GM12878 (cell line): ENCODE measurements at regions not wholly inside any gene's neighbourhood (a gene's known extent, or its start where the extent isn't known, plus 50 kb on each side); places are given as distances from the start of the nearest gene placed in this dataset.

Experiments
- ATAC-seq: fragments of 200-7000 bp; cut with Tn5 transposase; 3 replicates; pipeline ENCODE4 v1.9.1; 2020; ENCODE audit warnings: mild to moderate bottlenecking, moderate library complexity
- BruUV-seq: library from RNA; stranded (reverse); fragments of 400-500 nt; replicated peaks from 2 replicates; lab custom pipeline; 2021; lab: Mats Ljungman, UMichigan
- CTCF ChIA-PET: fragments of 300-600 bp; sonication (Branson Sonifier 250); formaldehyde crosslinking; extraction: SDS; loops from one replicate; lab custom pipeline; 2021; ENCODE audit warnings: inconsistent platforms; lab: Yijun Ruan, JAX
- POLR2A ChIA-PET: fragments of 350-600 bp; formaldehyde crosslinking; extraction: SDS; loops from one replicate; lab custom pipeline; 2021; ENCODE audit warnings: inconsistent platforms; lab: Charles Lee
- RAD21 ChIA-PET: fragments of 300-600 bp; sonication (Branson Sonifier 250); formaldehyde crosslinking; loops from one replicate; lab custom pipeline; 2023; ENCODE audit warnings: antibody characterized with exemption; ENCODE audit not compliant: unreplicated experiment; lab: Charles Lee
- SMC1A ChIA-PET: fragments of 300-600 bp; sonication (Branson Sonifier 250); formaldehyde crosslinking; loops from one replicate; lab custom pipeline; 2023; ENCODE audit not compliant: unreplicated experiment, uncharacterized antibody; lab: Charles Lee
- DNase-seq: peaks from one replicate; pipeline ENCODE4 v3.0.0-alpha.2; 2011; ENCODE audit warnings: low read depth, low spot score
- FAIRE-seq: peaks from 3 replicates; lab custom pipeline; 2011; peaks lifted over from hg19 to GRCh38; lab: Jason Lieb, UNC
- H2AFZ ChIP-seq: 2 replicates; pipeline ENCODE4 v1.6.0; 2011; ENCODE audit warnings: low read depth, low read length, control low read depth; ENCODE audit not compliant: control insufficient read depth
- H3K27ac ChIP-seq: 2 replicates; pipeline ENCODE4 v1.5.1; 2011; ENCODE audit warnings: control low read depth; ENCODE audit not compliant: control insufficient read depth, insufficient read depth
- H3K27me3 ChIP-seq, 2 experiments: replicated peaks in 1 of 2; 2 replicates each; pipeline versions ENCODE4 v1.6.0 to v1.6.1; 2011; ENCODE audit warnings: low read length in 1 of 2; ENCODE audit not compliant: control insufficient read depth in 2 of 2, insufficient read depth in 2 of 2
- H3K36me3 ChIP-seq, 2 experiments: 2 replicates each; pipeline ENCODE4 v1.5.1; 2011; ENCODE audit warnings: low read length in 1 of 2; ENCODE audit not compliant: control insufficient read depth in 2 of 2, insufficient read depth in 2 of 2
- H3K4me1 ChIP-seq: 2 replicates; pipeline ENCODE4 v1.6.1; 2011; ENCODE audit warnings: mild to moderate bottlenecking, low read length, moderate library complexity, mixed read lengths; ENCODE audit not compliant: control insufficient read depth, insufficient read depth
- H3K4me2 ChIP-seq: 2 replicates; pipeline ENCODE4 v1.6.0; 2011; ENCODE audit warnings: control low read depth; ENCODE audit not compliant: control insufficient read depth, insufficient read depth
- H3K4me3 ChIP-seq: fragments of 200-600 bp; sonication (generic); 2 replicates; pipeline ENCODE4 v1.5.1; 2016
- H3K79me2 ChIP-seq: 2 replicates; pipeline ENCODE4 v1.6.0; 2011; ENCODE audit warnings: low read length; ENCODE audit not compliant: control insufficient read depth, insufficient read depth
- H3K9ac ChIP-seq: 2 replicates; pipeline ENCODE4 v1.8.0; 2011; ENCODE audit warnings: low read length, control low read depth, mixed read lengths; ENCODE audit not compliant: control insufficient read depth, insufficient read depth
- H3K9me3 ChIP-seq: replicated peaks from 3 replicates; pipeline ENCODE4 v1.5.1; 2011; ENCODE audit warnings: mild to moderate bottlenecking, low read length; ENCODE audit not compliant: control insufficient read depth, insufficient read depth
- H4K20me1 ChIP-seq: 2 replicates; pipeline ENCODE4 v1.6.0; 2011; ENCODE audit not compliant: control insufficient read depth, insufficient read depth
- BACH1 ChIP-seq: fragments of 450-650 bp; IDR thresholded peaks from 2 replicates; pipeline ENCODE4 v1.6.1; 2017; ENCODE audit warnings: mild to moderate bottlenecking, borderline replicate concordance
- CHD4 ChIP-seq: fragments of 200-600 bp; sonication (generic); IDR thresholded peaks from 2 replicates; pipeline ENCODE4 v1.6.1; 2016; ENCODE audit warnings: mild to moderate bottlenecking
- DPF2 ChIP-seq: fragments of 450-650 bp; IDR thresholded peaks from 2 replicates; pipeline ENCODE4 v1.6.1; 2017; ENCODE audit warnings: mild to moderate bottlenecking
- EED ChIP-seq: sonication (generic); IDR thresholded peaks from 2 replicates; pipeline ENCODE4 v1.6.1; 2016; ENCODE audit warnings: antibody characterized with exemption, low read depth
- FOXK2 ChIP-seq: fragments of 450-650 bp; IDR thresholded peaks from 2 replicates; pipeline ENCODE4 v1.6.1; 2017; ENCODE audit warnings: mild to moderate bottlenecking, moderate library complexity
- HCFC1 ChIP-seq: fragments of 150-350 bp; IDR thresholded peaks from 2 replicates; pipeline ENCODE4 v1.6.1; 2014; ENCODE audit warnings: low read length
- POLR2AphosphoS2 ChIP-seq: IDR thresholded peaks from 2 replicates; pipeline ENCODE4 v1.6.1; 2011; ENCODE audit warnings: low read depth, mild to moderate bottlenecking, low read length, improper control_type of control experiment, moderate library complexity
- RAD21 ChIP-seq: IDR thresholded peaks from 2 replicates; pipeline ENCODE4 v1.6.1; 2011; ENCODE audit warnings: mild to moderate bottlenecking, low read depth, low read length, moderate library complexity; ENCODE audit not compliant: insufficient read depth
- RBBP5 ChIP-seq: fragments of 200-600 bp; sonication (generic); conservative IDR thresholded peaks from 2 replicates; pipeline ENCODE4 v1.6.1; 2016
- ZBED1 ChIP-seq: IDR thresholded peaks from 2 replicates; pipeline ENCODE4 v1.6.1; 2016; ENCODE audit warnings: borderline replicate concordance
- ZZZ3 ChIP-seq: IDR thresholded peaks from 2 replicates; pipeline ENCODE4 v1.6.1; 2011; ENCODE audit warnings: low read depth; ENCODE audit not compliant: control insufficient read depth, insufficient read length
- WGBS: methylation state at CpG from one replicate; pipeline ENCODE4 v1.1.6; 2016; ENCODE audit warnings: low lambda C conversion rate; ENCODE audit not compliant: insufficient replicate concordance, insufficient coverage; ENCODE audit errors: missing lambda C conversion rate; 5-methylcytosine and 5-hydroxymethylcytosine counted together
- in situ Hi-C: fragments of 300-500 bp; cut with MboI; formaldehyde crosslinking; loops from 9 replicates; pipeline ENCODE4 v1.14.3; 2018; ENCODE audit warnings: mixed read lengths
- intact Hi-C: fragments of 100-400 bp; cut with micrococcal nuclease; formaldehyde crosslinking; loops from one replicate; pipeline ENCODE4 v1.14.2; 2022; ENCODE audit not compliant: unreplicated experiment
- TF ChIP-seq, protein P1 (sequence below): IDR thresholded peaks from 2 replicates; pipeline ENCODE4 v1.6.1; 2012; ENCODE audit warnings: low read depth, low read length, improper control_type of control experiment

DNA sequence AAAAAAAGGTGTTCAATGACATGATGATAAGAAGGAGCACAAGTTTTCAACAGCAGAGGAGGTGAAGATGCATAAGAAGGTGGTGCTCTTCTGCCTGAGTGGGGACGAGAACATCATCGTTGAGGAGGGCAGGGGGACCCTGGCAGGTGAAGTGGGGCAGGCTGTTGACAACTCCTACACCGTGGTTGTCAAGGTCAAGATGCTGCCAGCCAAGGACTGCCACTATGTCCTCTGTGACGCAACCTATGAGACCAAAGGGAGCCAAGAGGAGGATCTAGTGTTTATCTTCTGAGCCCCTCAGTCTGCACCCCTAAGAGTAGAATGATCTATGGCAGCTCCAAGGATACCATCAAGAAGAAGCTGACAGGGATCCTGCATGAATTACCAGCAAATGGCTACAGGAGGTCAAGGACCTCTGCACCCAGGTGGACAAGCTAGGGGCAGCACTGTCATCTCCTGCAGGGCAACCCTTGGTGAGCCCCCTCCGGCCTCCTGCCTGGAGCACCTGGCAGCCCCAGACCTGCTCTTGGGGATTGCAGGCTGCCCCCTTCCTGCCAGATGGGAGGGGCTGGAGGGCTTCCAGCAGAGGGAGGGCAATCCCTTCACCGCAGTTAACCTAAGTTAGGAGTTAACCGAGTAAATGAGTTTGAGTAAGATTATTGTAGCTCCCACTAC lies 80.5 kb downstream of the ZNF281 start:
- Histone ChIP-seq H3K4me2 (no peak overlapping the region), H3K27me3 (no peaks in the 10 kb centered on the region; a peak in 2 of 4 replicates), H3K79me2 (no peaks in the 10 kb centered on the region), H3K4me3 (no peak overlapping the region), H3K9ac (no peak overlapping the region), H3K4me1 (no peaks in the 10 kb centered on the region), H3K36me3 (no peaks in the 10 kb centered on the region), H3K27ac (no peak overlapping the region), H4K20me1 (no peaks in the 10 kb centered on the region), H2AFZ (no peak overlapping the region), H3K9me3 (no peaks in the 10 kb centered on the region)
- in situ Hi-C loops: no loop called here
- FAIRE-seq (no peak), DNase-seq (no peak), ATAC-seq (no peak)
- intact Hi-C loops: no loop called here
- POLR2A ChIA-PET: interaction anchor here (0.7 kb wide), 1 partner anchor 412 kb away, joined by 4 read pairs; no protein-coding TSS in a partner anchor
- BruUV-seq: no TSS peak
- RAD21 ChIA-PET: no interaction called here
- CTCF ChIA-PET: no interaction called here
- TF ChIP-seq FOXK2 (no peak), BACH1 (no peak), ZBED1 (no peak), DPF2 (no peak), CHD4 (no peak), POLR2AphosphoS2 (no peak), ZZZ3 (no peak), RAD21 (no peak), RBBP5 (no peak), EED (no peak), HCFC1 (no peak)
- TF ChIP-seq, protein P1, sequence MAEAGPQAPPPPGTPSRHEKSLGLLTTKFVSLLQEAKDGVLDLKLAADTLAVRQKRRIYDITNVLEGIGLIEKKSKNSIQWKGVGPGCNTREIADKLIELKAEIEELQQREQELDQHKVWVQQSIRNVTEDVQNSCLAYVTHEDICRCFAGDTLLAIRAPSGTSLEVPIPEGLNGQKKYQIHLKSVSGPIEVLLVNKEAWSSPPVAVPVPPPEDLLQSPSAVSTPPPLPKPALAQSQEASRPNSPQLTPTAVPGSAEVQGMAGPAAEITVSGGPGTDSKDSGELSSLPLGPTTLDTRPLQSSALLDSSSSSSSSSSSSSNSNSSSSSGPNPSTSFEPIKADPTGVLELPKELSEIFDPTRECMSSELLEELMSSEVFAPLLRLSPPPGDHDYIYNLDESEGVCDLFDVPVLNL: no peak
- WGBS: 43% methylated on average over 7 of the region's 7 CpGs
- SMC1A ChIA-PET: no interaction called here
